Tibial nerve (tissue), 3 donors: ENCODE measurements at regions not wholly inside any gene's neighbourhood (a gene's known extent, or its start where the extent isn't known, plus 50 kb on each side); places are given as distances from the start of the nearest gene placed in this dataset.

ENCODE experiments used
- CTCF ChIP-seq, 5 experiments: fragments of 200-600 bp in 3 of 5; fragments of 450-650 bp in 2 of 5; sonication (generic) in 3 of 5; IDR thresholded peaks; one replicate each; pipeline ENCODE4 v1.5.1; 2016 to 2019; ENCODE audit warnings: antibody characterized with exemption in 5 of 5, mild to moderate bottlenecking in 3 of 5, moderate library complexity in 2 of 5
- POLR2A ChIP-seq, 2 donors: fragments of 450-650 bp; IDR thresholded peaks; one replicate each; pipeline ENCODE4 v1.6.1; 2017; ENCODE audit warnings: antibody characterized with exemption in 2 of 2, mild to moderate bottlenecking in 2 of 2, moderate library complexity in 2 of 2

GRCh38 chr7:41010418-41010817, 692.5 kb downstream of the INHBA start:
- TF ChIP-seq POLR2A (IDR thresholded peaks at IDR 0.05) (no peak), CTCF (IDR thresholded peaks at IDR 0.05) (no peak)
